Keratinocyte (primary cell): ENCODE measurements at regions not wholly inside any gene's neighbourhood (a gene's known extent, or its start where the extent isn't known, plus 50 kb on each side); places are given as distances from the start of the nearest gene placed in this dataset.

Experiments
- DNase-seq: peaks from one replicate; pipeline ENCODE4 v3.0.0-alpha.2; 2011; ENCODE audit warnings: low read depth, missing footprints, low spot score
- FAIRE-seq: peaks from 2 replicates; lab custom pipeline; 2011; peaks lifted over from hg19 to GRCh38; lab: Jason Lieb, UNC
- H2AFZ ChIP-seq: 2 replicates; pipeline ENCODE4 v1.6.0; 2012; ENCODE audit warnings: low read length, control low read depth, inconsistent platforms; ENCODE audit not compliant: control insufficient read depth
- H3K27ac ChIP-seq: 2 replicates; pipeline ENCODE4 v1.5.1; 2011; ENCODE audit warnings: low read length; ENCODE audit not compliant: control insufficient read depth, insufficient read depth
- H3K27me3 ChIP-seq: 3 replicates; pipeline ENCODE4 v1.6.0; 2011; ENCODE audit warnings: low read length; ENCODE audit not compliant: control insufficient read depth, insufficient read depth; ENCODE audit errors: extremely low read depth
- H3K36me3 ChIP-seq, 2 experiments: 2 replicates in 1 of 2; 3 replicates in 1 of 2; pipeline ENCODE4 v1.5.1; 2011; ENCODE audit warnings: low read length in 2 of 2, mild to moderate bottlenecking in 1 of 2; ENCODE audit not compliant: control insufficient read depth in 2 of 2, insufficient read depth in 2 of 2; ENCODE audit errors: extremely low read depth in 1 of 2
- H3K4me1 ChIP-seq: 3 replicates; pipeline ENCODE4 v1.5.1; 2011; ENCODE audit warnings: low read length; ENCODE audit not compliant: control insufficient read depth, insufficient read depth; ENCODE audit errors: extremely low read depth
- H3K4me2 ChIP-seq: 3 replicates; pipeline ENCODE4 v1.6.0; 2011; ENCODE audit warnings: low read depth, low read length; ENCODE audit not compliant: control insufficient read depth, insufficient read depth; ENCODE audit errors: extremely low read depth
- H3K4me3 ChIP-seq, 3 experiments: fragments of 200-600 bp in 1 of 3; sonication (generic) in 1 of 3; 2 replicates in 2 of 3; 3 replicates in 1 of 3; pipeline ENCODE4 v1.5.1; 2011 to 2016; ENCODE audit warnings: low read length in 3 of 3, mild to moderate bottlenecking in 3 of 3, control low read depth in 2 of 3, inconsistent platforms in 1 of 3, low read depth in 1 of 3, mixed read lengths in 1 of 3, mixed run types in 1 of 3, moderate library complexity in 1 of 3; ENCODE audit not compliant: control insufficient read depth in 2 of 3, insufficient read depth in 2 of 3; ENCODE audit errors: extremely low read depth in 1 of 3
- H3K79me2 ChIP-seq: 2 replicates; pipeline ENCODE4 v1.6.0; 2012; ENCODE audit warnings: low read length; ENCODE audit not compliant: control insufficient read depth, insufficient read depth
- H3K9ac ChIP-seq: 3 replicates; pipeline ENCODE4 v1.6.0; 2011; ENCODE audit warnings: low read length; ENCODE audit not compliant: control insufficient read depth, insufficient read depth; ENCODE audit errors: extremely low read depth
- H3K9me1 ChIP-seq: 3 replicates; pipeline ENCODE4 v1.6.0; 2011; ENCODE audit warnings: low read length; ENCODE audit not compliant: control insufficient read depth, insufficient read depth; ENCODE audit errors: extremely low read depth
- H3K9me3 ChIP-seq: 2 replicates; pipeline ENCODE4 v1.5.1; 2012; ENCODE audit warnings: low read depth, low read length; ENCODE audit not compliant: control insufficient read depth
- H4K20me1 ChIP-seq: 3 replicates; pipeline ENCODE4 v1.6.0; 2011; ENCODE audit warnings: low read length; ENCODE audit not compliant: control insufficient read depth, insufficient read depth; ENCODE audit errors: extremely low read depth
- CTCF ChIP-seq, 3 experiments: IDR thresholded peaks in 1 of 3; conservative IDR thresholded peaks in 1 of 3; optimal IDR thresholded peaks in 1 of 3; 2 replicates in 2 of 3; 3 replicates in 1 of 3; pipeline versions ENCODE3 to v1.5.1; 2011; ENCODE audit warnings: low read length in 3 of 3, mild to moderate bottlenecking in 3 of 3, moderate library complexity in 2 of 3, control low read depth in 1 of 3, inconsistent platforms in 1 of 3; ENCODE audit not compliant: insufficient read depth in 2 of 3; ENCODE audit errors: extremely low read depth in 1 of 3
- EZH2 ChIP-seq: IDR thresholded peaks from one replicate; pipeline ENCODE4 v1.6.1; 2012; ENCODE audit warnings: inconsistent platforms, mild to moderate bottlenecking, low read length, moderate library complexity
- dilution Hi-C: fragments of 300-500 bp; cut with MboI; formaldehyde crosslinking; loops from one replicate; pipeline ENCODE4 v1.7.0; 2020; ENCODE audit warnings: low sequenced_read_pairs; ENCODE audit not compliant: extremely low pct_ligation_motif_present

DNA sequence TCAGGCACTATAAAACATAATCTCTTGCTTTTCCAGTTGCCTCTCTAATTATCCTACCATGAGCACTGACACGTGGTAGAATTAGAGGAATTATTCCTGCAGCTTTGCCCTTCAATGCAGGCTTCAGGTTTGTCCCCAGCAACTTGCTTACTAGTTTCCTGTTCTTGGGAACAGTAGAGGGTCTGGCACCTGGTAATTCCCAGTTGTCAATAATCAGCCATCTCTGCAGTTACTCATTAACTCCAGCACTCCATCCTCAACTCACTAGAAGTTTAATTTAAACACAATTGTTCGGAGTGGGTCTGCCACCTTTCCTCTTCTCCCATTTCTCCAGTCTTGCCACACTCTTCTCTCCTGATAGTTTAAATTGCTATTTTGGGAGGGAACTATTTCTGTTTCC is 324.3 kb upstream of the KIAA1217 start:
- no peaks in the 10 kb centered on the region for H3K4me1 ChIP-seq
- H3K4me3 ChIP-seq, result no peak overlapping the region
- no peaks in the 10 kb centered on the region for H3K27me3 ChIP-seq
- no peak overlapping the region for H3K9ac ChIP-seq
- H3K4me2 ChIP-seq, result no peak overlapping the region
- H3K9me1 ChIP-seq, result no peaks in the 10 kb centered on the region
- H4K20me1 ChIP-seq, result no peaks in the 10 kb centered on the region
- H3K9me3 ChIP-seq, result no peaks in the 10 kb centered on the region
- dilution Hi-C loops, result no loop called here
- DNase-seq, result no peak
- no peaks in the 10 kb centered on the region for H3K36me3 ChIP-seq
- no peak overlapping the region for H3K27ac ChIP-seq
- H3K79me2 ChIP-seq, result no peaks in the 10 kb centered on the region
- no peak for TF ChIP-seq EZH2
- TF ChIP-seq CTCF (optimal IDR thresholded peaks at IDR 0.05 in 1 of 3, IDR thresholded peaks at IDR 0.05 in 1 of 3, conservative IDR thresholded peaks at IDR 0.05 in 1 of 3; ENCODE audit: extremely low read depth in 1 of 3, insufficient read depth in 2 of 3, low read length in 3 of 3), result no peak
- H2AFZ ChIP-seq, result no peak overlapping the region
- no peak for FAIRE-seq

DNA sequence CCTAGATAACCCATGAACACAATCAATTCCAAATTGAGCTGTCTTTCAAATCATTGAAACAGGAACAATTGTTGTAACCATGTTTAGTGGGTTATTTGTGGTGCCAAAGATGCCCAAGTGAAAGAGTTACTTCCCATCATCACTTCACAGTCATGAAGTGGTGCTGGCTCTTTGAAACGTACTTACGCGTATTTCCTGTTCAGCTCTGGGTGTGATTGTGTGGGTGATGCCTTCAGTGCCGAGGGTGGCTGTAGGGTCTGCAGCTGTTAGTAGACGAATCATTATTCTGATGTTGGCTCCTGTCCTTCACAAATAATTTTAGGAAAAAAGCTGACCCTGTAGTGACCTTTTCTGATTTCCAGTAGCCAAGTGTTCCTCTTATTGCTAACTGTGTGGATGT is 323.1 kb upstream of the KIAA1217 start:
- Histone ChIP-seq H3K9me1 (no peaks in the 10 kb centered on the region), H3K4me1 (no peaks in the 10 kb centered on the region), H3K9ac (no peak overlapping the region), H4K20me1 (no peaks in the 10 kb centered on the region), H3K4me3 (no peak overlapping the region), H3K27ac (no peak overlapping the region), H3K9me3 (no peaks in the 10 kb centered on the region), H3K36me3 (no peaks in the 10 kb centered on the region), H3K79me2 (no peaks in the 10 kb centered on the region), H2AFZ (no peak overlapping the region), H3K27me3 (no peaks in the 10 kb centered on the region), H3K4me2 (no peak overlapping the region)
- no peak for DNase-seq
- no peak for FAIRE-seq
- dilution Hi-C loops, result no loop called here
- no peak for TF ChIP-seq EZH2
- no peak for TF ChIP-seq CTCF (optimal IDR thresholded peaks at IDR 0.05 in 1 of 3, IDR thresholded peaks at IDR 0.05 in 1 of 3, conservative IDR thresholded peaks at IDR 0.05 in 1 of 3; ENCODE audit: extremely low read depth in 1 of 3, insufficient read depth in 2 of 3, low read length in 3 of 3)
